OCI-LY3 (cell line): ENCODE measurements at regions not wholly inside any gene's neighbourhood (a gene's known extent, or its start where the extent isn't known, plus 50 kb on each side); places are given as distances from the start of the nearest gene placed in this dataset.

Experiments
- H2AFZ ChIP-seq: fragments of 200-600, 300-600 bp; shearing (Covaris generic); 2 replicates; pipeline ENCODE4 v1.6.0; 2014; ENCODE audit warnings: antibody characterized with exemption, low read depth, low read length
- H3K27ac ChIP-seq: fragments of 200-600, 300-600 bp; sonication (generic); 2 replicates; pipeline ENCODE4 v1.5.1; 2014; ENCODE audit warnings: mild to moderate bottlenecking, low read length, moderate library complexity, mixed read lengths
- H3K27me3 ChIP-seq: fragments of 200-600, 300-600 bp; sonication (generic); 2 replicates; pipeline ENCODE4 v1.6.1; 2014; ENCODE audit warnings: low read depth, low read length, mixed read lengths
- H3K36me3 ChIP-seq: fragments of 200-600, 300-600 bp; sonication (generic); replicated peaks from 2 replicates; pipeline ENCODE3; 2014; ENCODE audit warnings: low read depth, low read length, mixed read lengths
- H3K4me1 ChIP-seq: fragments of 300-600, 200-600 bp; sonication (generic); 2 replicates; pipeline ENCODE4 v1.6.1; 2014; ENCODE audit warnings: low read length, mixed read lengths
- H3K4me2 ChIP-seq: fragments of 200-600, 300-600 bp; sonication (generic); 2 replicates; pipeline ENCODE4 v1.6.1; 2014; ENCODE audit warnings: low read length, mixed read lengths
- H3K4me3 ChIP-seq: fragments of 300-600, 200-600 bp; sonication (generic); 2 replicates; pipeline ENCODE4 v1.5.1; 2014; ENCODE audit warnings: antibody characterized with exemption, mild to moderate bottlenecking, low read length, moderate library complexity
- H3K79me2 ChIP-seq: fragments of 300-600, 200-600 bp; shearing (Covaris generic); 2 replicates; pipeline ENCODE4 v1.6.1; 2014; ENCODE audit warnings: mild to moderate bottlenecking, low read length, mixed read lengths
- H3K9ac ChIP-seq: fragments of 300-600, 200-600 bp; shearing (Covaris generic); 2 replicates; pipeline ENCODE4 v1.6.0; 2014; ENCODE audit warnings: mild to moderate bottlenecking, low read length, moderate library complexity
- H3K9me3 ChIP-seq: fragments of 200-600, 300-600 bp; shearing (Covaris generic); 2 replicates; pipeline ENCODE4 v1.6.1; 2014; ENCODE audit warnings: low read length, mixed read lengths; ENCODE audit not compliant: insufficient read depth
- H4K20me1 ChIP-seq: fragments of 200-600, 300-600 bp; sonication (generic); 2 replicates; pipeline ENCODE4 v1.6.1; 2016; ENCODE audit warnings: low read length, mixed read lengths; ENCODE audit not compliant: insufficient read depth
- CTCF ChIP-seq: fragments of 200-600, 300-600 bp; sonication (generic); IDR thresholded peaks from 2 replicates; pipeline ENCODE4 v1.5.1; 2014; ENCODE audit warnings: antibody characterized with exemption, low read length, low read depth
- EZH2phosphoT487 ChIP-seq: fragments of 200-600 bp; shearing (Covaris generic); IDR thresholded peaks from 2 replicates; pipeline ENCODE4 v1.6.1; 2018; ENCODE audit warnings: antibody characterized with exemption, mixed run types, low read depth

GRCh38 chr21:35223480-35224156 lies 174.5 kb upstream of the RUNX1 start:
- H3K4me1 ChIP-seq, result peaks cover 56% of the 10 kb centered on the region
- no peak overlapping the region; the same call in 1 of the 2 replicates for H3K27ac ChIP-seq
- H3K9me3 ChIP-seq, result no peaks in the 10 kb centered on the region
- H3K79me2 ChIP-seq, result peaks cover 8% of the 10 kb centered on the region; the same call in 1 of the 2 replicates
- peaks cover 7% of the 10 kb centered on the region for H3K36me3 ChIP-seq
- TF ChIP-seq CTCF (no peak), EZH2phosphoT487 (no peak)
- no peaks in the 10 kb centered on the region for H4K20me1 ChIP-seq
- H3K27me3 ChIP-seq, result no peaks in the 10 kb centered on the region
- no peak overlapping the region for H3K4me3 ChIP-seq
- no peak overlapping the region for H3K9ac ChIP-seq
- H3K4me2 ChIP-seq, result peak overlapping the region; percentile 73; the same call in 1 of the 2 replicates
- no peak overlapping the region for H2AFZ ChIP-seq

GRCh38 chr21:35222541-35222941 lies 173.4 kb upstream of the RUNX1 start:
- Histone ChIP-seq H3K27ac (peak overlapping the region; percentile 84), H3K4me2 (peak overlapping the region; percentile 73)

GRCh38 chr21:35222021-35222420 lies 172.9 kb upstream of the RUNX1 start:
- H3K27me3 ChIP-seq, result no peaks in the 10 kb centered on the region
- H3K4me1 ChIP-seq, result peaks cover 54% of the 10 kb centered on the region
- H3K36me3 ChIP-seq, result peaks cover 8% of the 10 kb centered on the region
- TF ChIP-seq CTCF (no peak), EZH2phosphoT487 (no peak)
- peak overlapping the region; percentile 84 for H3K27ac ChIP-seq
- H3K9ac ChIP-seq, result peak overlapping the region; percentile 60
- peak overlapping the region; percentile 34; the same call in 1 of the 2 replicates for H3K4me3 ChIP-seq
- H3K9me3 ChIP-seq, result no peaks in the 10 kb centered on the region
- no peaks in the 10 kb centered on the region for H4K20me1 ChIP-seq
- peak overlapping the region; percentile 73 for H3K4me2 ChIP-seq
- H2AFZ ChIP-seq, result no peak overlapping the region
- H3K79me2 ChIP-seq, result peaks cover 8% of the 10 kb centered on the region; the same call in 1 of the 2 replicates

More at GRCh38 chr21:35222541-35222941, 173.4 kb upstream of the RUNX1 start:
- Histone ChIP-seq H4K20me1 (no peaks in the 10 kb centered on the region), H3K4me3 (peak overlapping the region; percentile 34; the same call in 1 of the 2 replicates), H3K36me3 (peaks cover 8% of the 10 kb centered on the region), H3K79me2 (peaks cover 8% of the 10 kb centered on the region; the same call in 1 of the 2 replicates), H2AFZ (no peak overlapping the region), H3K27me3 (no peaks in the 10 kb centered on the region), H3K4me1 (peaks cover 53% of the 10 kb centered on the region), H3K9me3 (no peaks in the 10 kb centered on the region), H3K9ac (peak overlapping the region; percentile 60)
- TF ChIP-seq EZH2phosphoT487 (no peak), CTCF (no peak)

- Histone ChIP-seq H3K27me3 (no peaks in the 10 kb centered on the region), H3K79me2 (no peaks in the 10 kb centered on the region), H4K20me1 (no peaks in the 10 kb centered on the region), H3K36me3 (peaks cover 8% of the 10 kb centered on the region), H3K4me3 (no peak overlapping the region), H3K27ac (no peak overlapping the region), H3K4me1 (peaks cover 36% of the 10 kb centered on the region), H3K4me2 (no peak overlapping the region), H3K9ac (no peak overlapping the region), H3K9me3 (no peaks in the 10 kb centered on the region), H2AFZ (no peak overlapping the region)
- TF ChIP-seq CTCF, result no peak
- no peak for TF ChIP-seq EZH2phosphoT487
Measured at GRCh38 chr21:35220301-35220700, 171.2 kb upstream of the RUNX1 start.
